ENCODE measurements at regions not wholly inside any gene's neighbourhood (a gene's known extent, or its start where the extent isn't known, plus 50 kb on each side); places are given as distances from the start of the nearest gene placed in this dataset.

- H3K4me3 ChIP-seq (replicated peaks; ENCODE audit: low read depth, low read length) = no peak overlapping the region
- TF ChIP-seq CTCF (IDR thresholded peaks at IDR 0.05; ENCODE audit: low read depth, low read length, missing control alignments) = no peak
- no peak for DNase-seq (ENCODE audit: extremely low read depth, low read depth)
Measured at GRCh38 chr11:119805663-119806062, 76.7 kb upstream of the NECTIN1 start.

DNA sequence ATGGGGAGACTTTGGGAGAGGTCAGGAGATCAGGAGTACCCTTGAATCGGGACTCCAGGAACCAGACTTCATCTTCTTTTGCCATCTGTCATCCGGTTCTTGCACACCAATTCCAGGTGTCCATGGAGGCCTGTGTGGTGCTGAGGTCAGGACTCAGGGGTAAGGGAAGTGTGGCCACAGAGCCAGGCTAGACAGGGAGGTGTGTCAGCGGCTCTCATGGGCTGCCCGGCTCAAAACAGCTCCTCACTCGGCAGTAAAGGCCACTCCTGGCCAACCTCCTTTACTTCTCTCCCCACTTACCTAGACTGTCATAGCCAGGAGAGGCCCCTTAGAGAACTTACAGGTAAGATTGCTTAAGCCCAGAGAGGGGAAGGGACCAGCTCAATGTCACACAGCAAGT lies 75.7 kb upstream of the NECTIN1 start:
- H3K4me3 ChIP-seq (replicated peaks; ENCODE audit: low read depth, low read length) = no peak overlapping the region
- no peak for TF ChIP-seq CTCF (IDR thresholded peaks at IDR 0.05; ENCODE audit: low read depth, low read length, missing control alignments)
- no peak for DNase-seq (ENCODE audit: extremely low read depth, low read depth)

- no peak overlapping the region for H3K4me3 ChIP-seq (replicated peaks; ENCODE audit: low read depth, low read length)
- no peak for DNase-seq (ENCODE audit: extremely low read depth, low read depth)
- TF ChIP-seq CTCF (IDR thresholded peaks at IDR 0.05; ENCODE audit: low read depth, low read length, missing control alignments) = no peak
Measured at GRCh38 chr11:119803726-119804294, 74.8 kb upstream of the NECTIN1 start.

DNA sequence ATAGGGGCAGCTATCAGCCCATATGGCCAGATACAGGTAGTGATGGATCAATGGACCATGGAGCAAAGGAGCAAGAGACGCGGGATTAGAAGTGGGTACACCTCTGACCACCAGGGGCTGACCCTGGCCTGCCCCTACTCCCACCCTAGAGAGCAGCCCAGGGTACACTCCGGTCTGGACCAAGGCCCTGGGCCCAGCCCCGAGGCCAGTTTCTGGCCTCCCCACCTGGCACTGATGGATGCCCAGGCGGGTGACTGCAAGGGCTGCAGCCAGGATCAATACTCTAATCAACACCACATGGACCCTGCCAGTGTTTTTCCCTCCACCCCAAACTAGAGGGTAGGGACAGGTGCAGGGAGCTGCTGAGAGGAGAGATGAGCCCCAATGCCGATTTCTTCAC lies 74.1 kb upstream of the NECTIN1 start:
- DNase-seq (ENCODE audit: extremely low read depth, low read depth) = no peak
- H3K4me3 ChIP-seq (replicated peaks; ENCODE audit: low read depth, low read length) = no peak overlapping the region
- TF ChIP-seq CTCF (IDR thresholded peaks at IDR 0.05; ENCODE audit: low read depth, low read length, missing control alignments) = no peak

- no peak for TF ChIP-seq CTCF (IDR thresholded peaks at IDR 0.05; ENCODE audit: low read depth, low read length, missing control alignments)
- H3K4me3 ChIP-seq (replicated peaks; ENCODE audit: low read depth, low read length) = no peak overlapping the region
- DNase-seq (ENCODE audit: extremely low read depth, low read depth) = no peak
Measured at GRCh38 chr11:119802670-119803069, 73.7 kb upstream of the NECTIN1 start.

- no peak for TF ChIP-seq CTCF (IDR thresholded peaks at IDR 0.05; ENCODE audit: low read depth, low read length, missing control alignments)
Measured at GRCh38 chr11:119800619-119801018, 71.6 kb upstream of the NECTIN1 start.

DNA sequence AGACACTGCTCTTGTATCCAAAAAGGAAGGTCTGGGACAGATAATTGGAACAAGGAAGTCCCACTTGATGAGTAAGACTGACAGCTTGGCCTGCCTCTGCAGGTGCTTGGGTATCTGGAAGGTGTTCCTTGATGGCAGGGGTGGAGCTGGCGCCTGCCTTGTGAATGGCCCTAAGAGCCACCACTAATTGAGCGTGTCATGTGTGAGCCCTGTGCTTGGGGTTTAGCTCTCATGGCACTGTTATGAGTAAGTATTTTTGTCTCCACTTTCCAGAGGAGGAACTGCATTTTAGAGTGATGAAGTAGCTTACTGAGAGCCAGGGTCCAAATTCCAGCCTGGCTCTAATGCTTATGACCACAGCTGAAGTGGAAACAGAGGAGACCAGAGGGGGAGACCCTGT lies 71.2 kb upstream of the NECTIN1 start:
- DNase-seq (ENCODE audit: extremely low read depth, low read depth) = no peak
- no peak for TF ChIP-seq CTCF (IDR thresholded peaks at IDR 0.05; ENCODE audit: low read depth, low read length, missing control alignments)
- H3K4me3 ChIP-seq (replicated peaks; ENCODE audit: low read depth, low read length) = no peak overlapping the region

More at GRCh38 chr11:119800619-119801018, 71.6 kb upstream of the NECTIN1 start:
- no peak overlapping the region for H3K4me3 ChIP-seq (replicated peaks; ENCODE audit: low read depth, low read length)
- no peak for DNase-seq (ENCODE audit: extremely low read depth, low read depth)

All from HFF-Myc (cell line).